ENCODE measurements at regions not wholly inside any gene's neighbourhood (a gene's known extent, or its start where the extent isn't known, plus 50 kb on each side); places are given as distances from the start of the nearest gene placed in this dataset.

DNA sequence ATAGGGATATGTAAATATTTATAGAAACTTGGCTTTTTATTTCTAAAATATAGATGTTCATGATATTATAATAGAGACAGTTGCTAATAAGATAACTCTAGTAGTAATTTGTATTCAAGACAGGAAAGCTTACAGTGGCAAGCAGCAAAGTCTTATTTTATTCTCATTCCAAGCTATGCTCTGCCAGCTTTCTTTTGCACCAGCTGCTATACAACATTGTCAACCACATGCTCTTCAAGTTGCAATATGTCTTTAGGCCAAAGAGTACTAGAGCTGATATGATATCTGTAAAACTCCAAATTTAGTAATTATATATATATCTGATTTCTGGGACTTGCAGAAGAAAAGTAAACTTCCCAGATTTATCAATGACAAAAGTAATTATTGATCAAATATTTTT is 350.1 kb downstream of the HGF start (continued):
- TF ChIP-seq, protein P1, sequence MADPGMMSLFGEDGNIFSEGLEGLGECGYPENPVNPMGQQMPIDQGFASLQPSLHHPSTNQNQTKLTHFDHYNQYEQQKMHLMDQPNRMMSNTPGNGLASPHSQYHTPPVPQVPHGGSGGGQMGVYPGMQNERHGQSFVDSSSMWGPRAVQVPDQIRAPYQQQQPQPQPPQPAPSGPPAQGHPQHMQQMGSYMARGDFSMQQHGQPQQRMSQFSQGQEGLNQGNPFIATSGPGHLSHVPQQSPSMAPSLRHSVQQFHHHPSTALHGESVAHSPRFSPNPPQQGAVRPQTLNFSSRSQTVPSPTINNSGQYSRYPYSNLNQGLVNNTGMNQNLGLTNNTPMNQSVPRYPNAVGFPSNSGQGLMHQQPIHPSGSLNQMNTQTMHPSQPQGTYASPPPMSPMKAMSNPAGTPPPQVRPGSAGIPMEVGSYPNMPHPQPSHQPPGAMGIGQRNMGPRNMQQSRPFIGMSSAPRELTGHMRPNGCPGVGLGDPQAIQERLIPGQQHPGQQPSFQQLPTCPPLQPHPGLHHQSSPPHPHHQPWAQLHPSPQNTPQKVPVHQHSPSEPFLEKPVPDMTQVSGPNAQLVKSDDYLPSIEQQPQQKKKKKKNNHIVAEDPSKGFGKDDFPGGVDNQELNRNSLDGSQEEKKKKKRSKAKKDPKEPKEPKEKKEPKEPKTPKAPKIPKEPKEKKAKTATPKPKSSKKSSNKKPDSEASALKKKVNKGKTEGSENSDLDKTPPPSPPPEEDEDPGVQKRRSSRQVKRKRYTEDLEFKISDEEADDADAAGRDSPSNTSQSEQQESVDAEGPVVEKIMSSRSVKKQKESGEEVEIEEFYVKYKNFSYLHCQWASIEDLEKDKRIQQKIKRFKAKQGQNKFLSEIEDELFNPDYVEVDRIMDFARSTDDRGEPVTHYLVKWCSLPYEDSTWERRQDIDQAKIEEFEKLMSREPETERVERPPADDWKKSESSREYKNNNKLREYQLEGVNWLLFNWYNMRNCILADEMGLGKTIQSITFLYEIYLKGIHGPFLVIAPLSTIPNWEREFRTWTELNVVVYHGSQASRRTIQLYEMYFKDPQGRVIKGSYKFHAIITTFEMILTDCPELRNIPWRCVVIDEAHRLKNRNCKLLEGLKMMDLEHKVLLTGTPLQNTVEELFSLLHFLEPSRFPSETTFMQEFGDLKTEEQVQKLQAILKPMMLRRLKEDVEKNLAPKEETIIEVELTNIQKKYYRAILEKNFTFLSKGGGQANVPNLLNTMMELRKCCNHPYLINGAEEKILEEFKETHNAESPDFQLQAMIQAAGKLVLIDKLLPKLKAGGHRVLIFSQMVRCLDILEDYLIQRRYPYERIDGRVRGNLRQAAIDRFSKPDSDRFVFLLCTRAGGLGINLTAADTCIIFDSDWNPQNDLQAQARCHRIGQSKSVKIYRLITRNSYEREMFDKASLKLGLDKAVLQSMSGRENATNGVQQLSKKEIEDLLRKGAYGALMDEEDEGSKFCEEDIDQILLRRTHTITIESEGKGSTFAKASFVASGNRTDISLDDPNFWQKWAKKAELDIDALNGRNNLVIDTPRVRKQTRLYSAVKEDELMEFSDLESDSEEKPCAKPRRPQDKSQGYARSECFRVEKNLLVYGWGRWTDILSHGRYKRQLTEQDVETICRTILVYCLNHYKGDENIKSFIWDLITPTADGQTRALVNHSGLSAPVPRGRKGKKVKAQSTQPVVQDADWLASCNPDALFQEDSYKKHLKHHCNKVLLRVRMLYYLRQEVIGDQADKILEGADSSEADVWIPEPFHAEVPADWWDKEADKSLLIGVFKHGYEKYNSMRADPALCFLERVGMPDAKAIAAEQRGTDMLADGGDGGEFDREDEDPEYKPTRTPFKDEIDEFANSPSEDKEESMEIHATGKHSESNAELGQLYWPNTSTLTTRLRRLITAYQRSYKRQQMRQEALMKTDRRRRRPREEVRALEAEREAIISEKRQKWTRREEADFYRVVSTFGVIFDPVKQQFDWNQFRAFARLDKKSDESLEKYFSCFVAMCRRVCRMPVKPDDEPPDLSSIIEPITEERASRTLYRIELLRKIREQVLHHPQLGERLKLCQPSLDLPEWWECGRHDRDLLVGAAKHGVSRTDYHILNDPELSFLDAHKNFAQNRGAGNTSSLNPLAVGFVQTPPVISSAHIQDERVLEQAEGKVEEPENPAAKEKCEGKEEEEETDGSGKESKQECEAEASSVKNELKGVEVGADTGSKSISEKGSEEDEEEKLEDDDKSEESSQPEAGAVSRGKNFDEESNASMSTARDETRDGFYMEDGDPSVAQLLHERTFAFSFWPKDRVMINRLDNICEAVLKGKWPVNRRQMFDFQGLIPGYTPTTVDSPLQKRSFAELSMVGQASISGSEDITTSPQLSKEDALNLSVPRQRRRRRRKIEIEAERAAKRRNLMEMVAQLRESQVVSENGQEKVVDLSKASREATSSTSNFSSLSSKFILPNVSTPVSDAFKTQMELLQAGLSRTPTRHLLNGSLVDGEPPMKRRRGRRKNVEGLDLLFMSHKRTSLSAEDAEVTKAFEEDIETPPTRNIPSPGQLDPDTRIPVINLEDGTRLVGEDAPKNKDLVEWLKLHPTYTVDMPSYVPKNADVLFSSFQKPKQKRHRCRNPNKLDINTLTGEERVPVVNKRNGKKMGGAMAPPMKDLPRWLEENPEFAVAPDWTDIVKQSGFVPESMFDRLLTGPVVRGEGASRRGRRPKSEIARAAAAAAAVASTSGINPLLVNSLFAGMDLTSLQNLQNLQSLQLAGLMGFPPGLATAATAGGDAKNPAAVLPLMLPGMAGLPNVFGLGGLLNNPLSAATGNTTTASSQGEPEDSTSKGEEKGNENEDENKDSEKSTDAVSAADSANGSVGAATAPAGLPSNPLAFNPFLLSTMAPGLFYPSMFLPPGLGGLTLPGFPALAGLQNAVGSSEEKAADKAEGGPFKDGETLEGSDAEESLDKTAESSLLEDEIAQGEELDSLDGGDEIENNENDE (IDR thresholded peaks at IDR 0.05; ENCODE audit: insufficient replicate concordance, low read length), result no peak
- no peak for TF ChIP-seq SIN3A (conservative IDR thresholded peaks at IDR 0.05 in 1 of 2, IDR thresholded peaks at IDR 0.05 in 1 of 2; ENCODE audit: low read depth in 1 of 2, low read length in 2 of 2)
